Tongue (tissue), 1 donor: ENCODE measurements at regions not wholly inside any gene's neighbourhood (a gene's known extent, or its start where the extent isn't known, plus 50 kb on each side); places are given as distances from the start of the nearest gene placed in this dataset.
"Not testable (repeated sequence)": the region's sequence is repeated elsewhere in the genome, so short reads cannot be mapped to it uniquely, and the experiment has no call there.

Experiments
- DNase-seq: peaks from one replicate; pipeline ENCODE4 v3.0.0-alpha.2; 2015

- no peak for DNase-seq
These were observed 238.3 kb downstream of the COG6 start for GRCh38 chr13:39893808-39894207.

GRCh38 chr13:39894586-39894985 lies 239.1 kb downstream of the COG6 start:
- DNase-seq, result no peak

GRCh38 chr13:39895254-39895653 lies 239.8 kb downstream of the COG6 start:
- no peak for DNase-seq

GRCh38 chr13:39897636-39898035 lies 242.2 kb downstream of the COG6 start:
- no peak for DNase-seq

GRCh38 chr13:39900106-39900750 lies 244.8 kb downstream of the COG6 start:
- DNase-seq, result no peak

- no peak for DNase-seq
These were observed 249.5 kb downstream of the COG6 start for GRCh38 chr13:39904959-39905358.

GRCh38 chr13:39909634-39910033 lies 254.2 kb downstream of the COG6 start:
- DNase-seq, result no peak

- no peak for DNase-seq
These were observed 254.6 kb downstream of the COG6 start for GRCh38 chr13:39910041-39910440.

GRCh38 chr13:39910833-39911232 lies 255.4 kb downstream of the COG6 start:
- DNase-seq, result no peak

- no peak for DNase-seq
These were observed 257.9 kb downstream of the COG6 start for GRCh38 chr13:39913339-39913738.

GRCh38 chr13:39913928-39914327 lies 258.5 kb downstream of the COG6 start:
- DNase-seq, result no peak

GRCh38 chr13:39915418-39915817 lies 260.0 kb downstream of the COG6 start:
- DNase-seq, result no peak

- DNase-seq, result no peak
These were observed 260.9 kb downstream of the COG6 start for GRCh38 chr13:39916330-39916729.

GRCh38 chr13:39918620-39919236 lies 263.3 kb downstream of the COG6 start:
- DNase-seq, result no peak

GRCh38 chr13:39920613-39921012 lies 265.2 kb downstream of the COG6 start:
- DNase-seq, result no peak

GRCh38 chr13:39926345-39926744 lies 270.9 kb downstream of the COG6 start:
- DNase-seq, result no peak

- DNase-seq, result no peak
These were observed 272.8 kb downstream of the COG6 start for GRCh38 chr13:39928261-39928660.

- no peak for DNase-seq
These were observed 274.1 kb downstream of the COG6 start for GRCh38 chr13:39929583-39929982.

- DNase-seq, result no peak
These were observed 274.6 kb downstream of the COG6 start for GRCh38 chr13:39930060-39930459.

GRCh38 chr13:39930544-39931444 lies 275.3 kb downstream of the COG6 start:
- DNase-seq, result no peak

- no peak for DNase-seq
These were observed 276.0 kb downstream of the COG6 start for GRCh38 chr13:39931505-39931904.

- not testable (repeated sequence) for DNase-seq
These were observed 277.1 kb downstream of the COG6 start for GRCh38 chr13:39932514-39932913.

GRCh38 chr13:39935155-39935554 lies 279.7 kb downstream of the COG6 start:
- DNase-seq, result no peak
